H9 (cell line): ENCODE measurements at regions not wholly inside any gene's neighbourhood (a gene's known extent, or its start where the extent isn't known, plus 50 kb on each side); places are given as distances from the start of the nearest gene placed in this dataset.

Source experiments
- DNase-seq: peaks from one replicate; pipeline ENCODE4 v3.0.0-alpha.2; 2017
- H2AFZ ChIP-seq: one replicate; pipeline ENCODE4 v1.6.1; 2013; ENCODE audit warnings: mild to moderate bottlenecking, low read length, control low read depth, moderate library complexity
- H2AK5ac ChIP-seq: 2 replicates; pipeline ENCODE4 v1.6.1; 2013; ENCODE audit warnings: low read length, control low read depth, mixed read lengths; ENCODE audit not compliant: insufficient read length
- H2BK120ac ChIP-seq: one replicate; pipeline ENCODE4 v1.6.1; 2013; ENCODE audit warnings: low read depth, mild to moderate bottlenecking, low read length, control low read depth, inconsistent platforms; ENCODE audit not compliant: poor library complexity, severe bottlenecking
- H2BK12ac ChIP-seq: 2 replicates; pipeline ENCODE4 v1.6.1; 2013; ENCODE audit warnings: low read length, control low read depth, mixed read lengths, low read depth; ENCODE audit not compliant: insufficient read length
- H2BK15ac ChIP-seq: 2 replicates; pipeline ENCODE4 v1.6.1; 2013; ENCODE audit warnings: low read depth, low read length, control low read depth
- H2BK20ac ChIP-seq: one replicate; pipeline ENCODE4 v1.6.1; 2013; ENCODE audit warnings: low read depth, mild to moderate bottlenecking, low read length, control low read depth, inconsistent platforms; ENCODE audit not compliant: poor library complexity, severe bottlenecking
- H2BK5ac ChIP-seq: 2 replicates; pipeline ENCODE4 v1.6.1; 2013; ENCODE audit warnings: low read length, control low read depth, mixed read lengths; ENCODE audit not compliant: insufficient read length
- H3K14ac ChIP-seq: 2 replicates; pipeline ENCODE4 v1.6.1; 2013; ENCODE audit warnings: low read length, control low read depth; ENCODE audit not compliant: insufficient read depth
- H3K18ac ChIP-seq: 2 replicates; pipeline ENCODE4 v1.6.1; 2013; ENCODE audit warnings: low read depth, mild to moderate bottlenecking, mixed read lengths, low read length, control low read depth; ENCODE audit not compliant: insufficient read length
- H3K23ac ChIP-seq: 2 replicates; pipeline ENCODE4 v1.6.1; 2013; ENCODE audit warnings: low read length, control low read depth, mixed read lengths, low read depth; ENCODE audit not compliant: insufficient read length
- H3K23me2 ChIP-seq: 2 replicates; pipeline ENCODE4 v1.6.1; 2013; ENCODE audit warnings: low read depth, mild to moderate bottlenecking, mixed read lengths, low read length, control low read depth; ENCODE audit not compliant: insufficient read length, poor library complexity, severe bottlenecking
- H3K27ac ChIP-seq: 2 replicates; pipeline ENCODE4 v1.5.1; 2013; ENCODE audit warnings: low read length, control low read depth, mixed read lengths, low read depth; ENCODE audit not compliant: insufficient read length
- H3K27me3 ChIP-seq: 2 replicates; pipeline ENCODE4 v1.6.1; 2013; ENCODE audit warnings: low read length, control low read depth, inconsistent platforms; ENCODE audit not compliant: insufficient read depth
- H3K4ac ChIP-seq: 2 replicates; pipeline ENCODE4 v1.6.1; 2013; ENCODE audit warnings: low read depth, mild to moderate bottlenecking, control low read depth, inconsistent platforms, low read length, moderate library complexity
- H3K4me1 ChIP-seq: 2 replicates; pipeline ENCODE4 v1.6.1; 2013; ENCODE audit warnings: low read length, control low read depth, inconsistent platforms; ENCODE audit not compliant: insufficient read depth
- H3K4me2 ChIP-seq: 2 replicates; pipeline ENCODE4 v1.6.1; 2013; ENCODE audit warnings: low read length, control low read depth, mixed read lengths; ENCODE audit not compliant: insufficient read length, insufficient read depth
- H3K56ac ChIP-seq: 2 replicates; pipeline ENCODE4 v1.6.1; 2013; ENCODE audit warnings: low read depth, mild to moderate bottlenecking, mixed read lengths, low read length, control low read depth; ENCODE audit not compliant: insufficient read length
- H3K79me1 ChIP-seq: 2 replicates; pipeline ENCODE4 v1.6.1; 2013; ENCODE audit warnings: low read depth, mild to moderate bottlenecking, moderate library complexity, low read length, control low read depth, inconsistent platforms; ENCODE audit not compliant: insufficient read depth, poor library complexity, severe bottlenecking
- H3K79me2 ChIP-seq: 2 replicates; pipeline ENCODE4 v1.6.1; 2013; ENCODE audit warnings: low read length, control low read depth, inconsistent platforms; ENCODE audit not compliant: insufficient read depth
- H3K9ac ChIP-seq: 2 replicates; pipeline ENCODE4 v1.6.1; 2013; ENCODE audit warnings: low read length, control low read depth, mixed read lengths; ENCODE audit not compliant: insufficient read length; ENCODE audit errors: extremely low read depth
- H3K9me3 ChIP-seq: one replicate; pipeline ENCODE4 v1.6.1; 2013; ENCODE audit warnings: low read depth, low read length, inconsistent platforms; ENCODE audit not compliant: control insufficient read depth
- H3T11ph ChIP-seq: one replicate; pipeline ENCODE4 v1.6.1; 2013; ENCODE audit warnings: mild to moderate bottlenecking, low read length, control low read depth, inconsistent platforms
- H4K20me1 ChIP-seq: one replicate; pipeline ENCODE4 v1.6.1; 2013; ENCODE audit not compliant: control insufficient read depth, insufficient read length, insufficient read depth
- H4K5ac ChIP-seq: 2 replicates; pipeline ENCODE4 v1.6.1; 2013; ENCODE audit warnings: low read depth, mild to moderate bottlenecking, mixed read lengths, low read length, control low read depth; ENCODE audit not compliant: insufficient read length
- H4K8ac ChIP-seq: replicated peaks from 2 replicates; pipeline ENCODE4 v1.6.1; 2013; ENCODE audit warnings: low read length, control low read depth, mixed read lengths, low read depth; ENCODE audit not compliant: insufficient read length
- H4K91ac ChIP-seq: 2 replicates; pipeline ENCODE4 v1.6.1; 2013; ENCODE audit warnings: low read depth, mild to moderate bottlenecking, moderate library complexity, mixed read lengths, low read length, control low read depth; ENCODE audit not compliant: insufficient read length
- H3K27ac Mint-ChIP-seq, 3 experiments: 2 replicates in 2 of 3; 3 replicates in 1 of 3; pipeline ENCODE4 v1.8.0; 2020 to 2021; ENCODE audit warnings: mixed read lengths in 3 of 3, mild to moderate bottlenecking in 1 of 3, moderate library complexity in 1 of 3
- H3K27me3 Mint-ChIP-seq: 2 replicates; pipeline ENCODE4 v1.8.0; 2021; ENCODE audit warnings: low read depth, mild to moderate bottlenecking, moderate library complexity, mixed read lengths
- H3K36me3 Mint-ChIP-seq, 3 experiments: 2 replicates in 2 of 3; 3 replicates in 1 of 3; pipeline ENCODE4 v1.8.0; 2020 to 2021; ENCODE audit warnings: low read depth in 3 of 3, mixed read lengths in 3 of 3; ENCODE audit not compliant: insufficient read depth in 1 of 3
- H3K4me1 Mint-ChIP-seq, 2 experiments: 2 replicates each; pipeline ENCODE4 v1.8.0; 2020; ENCODE audit warnings: mixed read lengths in 2 of 2
- H3K4me3 Mint-ChIP-seq, 2 experiments: 2 replicates in 1 of 2; 3 replicates in 1 of 2; pipeline ENCODE4 v1.8.0; 2020 to 2021; ENCODE audit warnings: mild to moderate bottlenecking in 2 of 2, mixed read lengths in 2 of 2, moderate library complexity in 1 of 2
- H3K9me3 Mint-ChIP-seq, 2 experiments: 2 replicates in 1 of 2; 3 replicates in 1 of 2; pipeline ENCODE4 v1.8.0; 2020; ENCODE audit warnings: mild to moderate bottlenecking in 2 of 2, mixed read lengths in 2 of 2, moderate library complexity in 1 of 2
- CTCF ChIP-seq: fragments of 200-600 bp; sonication (generic); conservative IDR thresholded peaks from 3 replicates; pipeline ENCODE4 v1.8.0; 2021; ENCODE audit warnings: antibody characterized with exemption, mild to moderate bottlenecking
- WGBS: extraction: QIAGEN DNeasy Blood & Tissue Kit; methylation state at CpG from one replicate; pipeline ENCODE4 v1.1.7; 2013; ENCODE audit warnings: missing lambda C conversion rate, low lambda C conversion rate, mixed read lengths; ENCODE audit not compliant: insufficient read length; ENCODE audit errors: extremely low coverage; 5-methylcytosine and 5-hydroxymethylcytosine counted together

DNA sequence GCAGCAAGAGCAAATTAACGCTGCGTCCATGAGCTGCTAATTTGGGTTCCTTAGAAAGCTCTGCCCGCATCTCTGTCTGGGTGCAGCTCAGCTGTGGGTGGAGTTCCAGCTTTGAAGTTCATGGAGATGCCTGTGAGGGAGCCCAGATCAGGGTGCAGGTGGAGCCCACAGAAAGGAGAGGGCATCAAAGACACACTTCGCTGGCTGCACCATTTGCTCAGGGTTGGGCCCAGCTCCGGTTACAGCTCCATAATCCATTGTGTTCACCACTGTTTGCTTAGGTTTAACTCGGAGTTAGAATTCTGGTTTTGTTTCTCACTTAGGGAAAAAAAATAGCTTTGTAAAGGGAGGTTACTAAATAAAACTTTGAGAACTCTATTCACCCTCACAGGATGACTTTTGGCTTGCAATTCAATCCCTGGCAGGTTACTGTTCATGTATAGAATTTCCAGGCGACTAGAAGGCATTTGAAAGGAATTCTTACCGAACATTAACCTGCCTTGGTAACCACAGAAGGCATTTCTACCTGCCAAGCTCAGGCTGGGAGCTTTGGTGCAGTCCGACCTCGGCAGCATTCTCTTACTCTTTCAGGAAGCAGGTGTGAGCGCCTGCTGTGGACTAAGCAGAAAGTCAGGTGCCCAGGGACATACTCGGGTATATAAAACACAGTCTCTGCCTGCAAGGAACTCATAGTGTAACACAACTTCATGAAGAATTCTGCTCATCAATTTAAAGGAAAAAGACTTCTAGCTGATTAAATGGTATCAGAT, 179.5 kb upstream of the RNF32 start:
- H2AFZ ChIP-seq, result no peak overlapping the region
- TF ChIP-seq CTCF, result no peak
- H3K27me3 Mint-ChIP-seq, result 0 out of 2 replicates have a peak, but pooled peaks cover 2% of the 10 kb centered on the region
- no peaks in the 10 kb centered on the region for H3K79me2 ChIP-seq
- no peak overlapping the region for H4K5ac ChIP-seq
- no peaks in the 10 kb centered on the region for H3K23me2 ChIP-seq
- DNase-seq, result no peak
- no peak overlapping the region for H3K9ac ChIP-seq
- peaks cover under 1 to 10% of the 10 kb centered on the region in 2 experiments; a peak in 3 of 4 replicates for H3K4me1 Mint-ChIP-seq
- H3K27ac ChIP-seq, result no peak overlapping the region
- no peak overlapping the region for H2BK120ac ChIP-seq
- no peak overlapping the region for H3T11ph ChIP-seq
- H2AK5ac ChIP-seq, result no peak overlapping the region
- WGBS, result no CpG with 5 or more reads among the region's 12 CpGs
- no peak overlapping the region; a peak in 2 of 7 replicates for H3K27ac Mint-ChIP-seq
- H3K4ac ChIP-seq, result no peak overlapping the region
- H3K18ac ChIP-seq, result no peak overlapping the region
- H2BK15ac ChIP-seq, result no peak overlapping the region
- H3K4me3 Mint-ChIP-seq, result no peak overlapping the region
- no peaks in the 10 kb centered on the region for H3K36me3 Mint-ChIP-seq
- H4K20me1 ChIP-seq, result no peaks in the 10 kb centered on the region
- no peaks in the 10 kb centered on the region for H3K4me1 ChIP-seq
- no peaks in the 10 kb centered on the region for H3K79me1 ChIP-seq
- no peak overlapping the region for H4K91ac ChIP-seq
- no peak overlapping the region for H2BK5ac ChIP-seq
- H3K4me2 ChIP-seq, result no peak overlapping the region
- no peak overlapping the region for H3K14ac ChIP-seq
- H2BK12ac ChIP-seq, result no peak overlapping the region
- H2BK20ac ChIP-seq, result no peak overlapping the region
- no peaks in the 10 kb centered on the region for H3K27me3 ChIP-seq
- H3K56ac ChIP-seq, result no peak overlapping the region
- no peaks in the 10 kb centered on the region for H3K9me3 ChIP-seq
- no peak overlapping the region for H3K23ac ChIP-seq
- peaks cover 0 to 2% of the 10 kb centered on the region in 2 experiments; a peak in 1 of 5 replicates for H3K9me3 Mint-ChIP-seq
- no peak overlapping the region for H4K8ac ChIP-seq
